GM19240 (cell line): ENCODE measurements at regions not wholly inside any gene's neighbourhood (a gene's known extent, or its start where the extent isn't known, plus 50 kb on each side); places are given as distances from the start of the nearest gene placed in this dataset.
"Not testable (repeated sequence)": the region's sequence is repeated elsewhere in the genome, so short reads cannot be mapped to it uniquely, and the experiment has no call there.

Experiments used
- DNase-seq: peaks from one replicate; pipeline ENCODE4 v3.0.0; 2011; ENCODE audit warnings: low spot score; ENCODE audit not compliant: insufficient read length

- DNase-seq, result no peak
Measured at GRCh38 chr5:159640921-159641320, 275.4 kb upstream of the ADRA1B start.

GRCh38 chr5:159641371-159642039, 274.8 kb upstream of the ADRA1B start:
- DNase-seq, result no peak

GRCh38 chr5:159642379-159642778, 273.9 kb upstream of the ADRA1B start:
- no peak for DNase-seq

GRCh38 chr5:159644053-159644452, 272.2 kb upstream of the ADRA1B start:
- DNase-seq, result no peak

- DNase-seq, result no peak
Measured at GRCh38 chr5:159645179-159645846, 271.0 kb upstream of the ADRA1B start.

- no peak for DNase-seq
Measured at GRCh38 chr5:159650803-159651202, 265.5 kb upstream of the ADRA1B start.

DNA sequence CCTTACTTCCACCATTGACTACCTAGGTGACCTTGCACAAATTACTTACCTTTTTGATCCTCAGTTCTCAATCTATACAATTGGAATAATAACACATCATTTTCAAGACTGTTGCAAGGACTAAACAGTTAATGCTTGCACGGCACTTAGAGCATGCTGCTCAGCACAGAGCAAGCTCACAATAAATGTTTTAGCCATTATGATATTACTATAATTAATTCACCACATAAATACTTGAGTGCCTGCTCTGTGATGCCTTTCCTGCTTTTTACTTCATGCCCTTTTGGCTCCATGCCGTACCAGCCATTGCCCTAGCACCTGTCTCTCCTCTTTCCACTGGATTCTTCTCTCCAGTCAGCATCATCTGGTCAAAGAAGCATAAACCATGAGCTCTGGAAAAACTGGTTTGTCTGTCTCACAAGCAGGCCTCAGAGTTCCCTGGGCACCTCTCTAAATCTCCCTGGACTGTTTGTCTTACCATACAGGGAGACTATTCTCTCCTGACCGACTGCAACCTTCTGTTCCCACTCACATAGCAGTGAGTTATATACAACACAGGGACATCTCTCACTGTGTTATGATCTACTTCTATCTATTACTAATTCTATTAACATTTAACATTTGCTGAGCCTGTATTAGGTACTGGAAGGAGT, 260.4 kb upstream of the ADRA1B start:
- DNase-seq, result no peak

GRCh38 chr5:159657298-159657697, 259.0 kb upstream of the ADRA1B start:
- no peak for DNase-seq

DNA sequence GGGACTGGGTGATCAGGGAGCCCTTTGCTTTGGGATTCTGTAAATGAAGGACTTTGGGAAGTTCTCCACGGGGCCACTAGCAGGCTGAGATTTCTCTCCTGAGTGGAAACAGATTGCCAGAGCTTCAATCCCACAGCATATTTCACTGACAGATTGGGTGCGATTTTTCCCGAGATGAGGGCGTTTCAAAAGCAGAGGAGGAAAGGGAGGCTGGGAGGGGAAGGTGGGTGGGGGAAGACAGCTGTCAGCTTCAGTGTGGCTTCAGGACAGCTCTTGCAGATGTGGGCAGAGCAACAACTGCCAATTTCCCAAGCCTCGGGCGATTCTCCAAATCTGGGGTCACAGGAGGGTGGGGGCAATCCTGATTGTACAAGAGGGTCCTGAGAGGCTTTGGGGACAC, 258.5 kb upstream of the ADRA1B start:
- no peak for DNase-seq

- DNase-seq, result no peak
Measured at GRCh38 chr5:159658266-159658925, 257.9 kb upstream of the ADRA1B start.

DNA sequence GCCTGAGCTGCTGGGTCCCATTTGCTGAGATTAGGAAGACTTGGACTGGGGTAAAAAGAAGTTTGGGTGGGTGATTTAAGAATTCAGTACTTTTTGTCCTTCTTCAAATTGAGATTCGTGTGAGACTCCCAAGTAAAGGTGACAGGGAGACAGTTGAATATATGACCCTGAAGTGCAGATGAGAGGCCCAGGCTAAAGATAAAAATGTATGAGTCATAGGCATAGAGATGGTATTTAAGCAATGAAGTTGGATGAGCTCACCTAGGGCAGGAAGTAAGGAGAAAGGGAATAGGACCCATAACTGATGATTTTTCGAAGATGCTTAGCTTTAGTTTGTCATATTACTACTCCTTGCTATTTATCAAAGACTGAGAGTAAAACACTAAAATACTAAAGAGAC, 255.9 kb upstream of the ADRA1B start:
- DNase-seq, result no peak

DNA sequence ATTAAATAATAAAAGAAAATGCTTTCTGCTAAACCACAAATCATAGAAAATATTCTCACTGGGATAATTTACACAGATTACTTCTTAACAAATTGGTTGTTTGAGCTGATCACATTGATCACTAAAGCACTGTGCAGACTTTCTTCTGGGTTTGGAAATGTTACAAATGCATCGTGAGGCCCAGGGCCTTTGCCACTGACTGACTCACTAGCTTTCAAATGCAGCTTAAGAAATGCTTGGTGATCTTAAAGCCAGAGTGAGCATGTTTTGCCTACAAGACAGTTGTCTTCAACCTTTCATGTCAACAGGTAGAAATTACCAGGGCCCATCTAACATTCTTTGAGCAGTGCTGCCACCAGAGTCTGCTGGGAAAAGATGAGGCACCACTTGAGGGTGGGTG, 252.3 kb upstream of the ADRA1B start:
- no peak for DNase-seq

DNA sequence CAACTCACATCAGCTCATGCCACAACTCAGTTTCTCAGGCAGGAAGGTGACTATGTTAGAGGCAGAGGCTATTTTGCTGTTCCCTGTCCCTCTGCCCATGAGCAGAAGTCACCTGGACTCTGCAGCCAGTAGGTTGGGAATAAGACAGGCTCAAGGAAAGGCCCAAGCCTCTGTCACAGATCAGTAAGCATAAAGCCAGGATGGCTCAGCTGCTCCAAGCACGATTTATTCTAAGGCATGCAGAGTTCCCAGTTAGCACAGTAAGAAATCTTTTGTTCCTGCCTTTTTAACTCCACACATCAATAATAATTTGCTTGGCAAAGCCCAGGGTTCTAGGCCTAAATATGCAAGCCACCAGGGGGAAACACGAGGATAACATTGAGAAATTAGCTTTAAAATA, 249.0 kb upstream of the ADRA1B start:
- no peak for DNase-seq

DNA sequence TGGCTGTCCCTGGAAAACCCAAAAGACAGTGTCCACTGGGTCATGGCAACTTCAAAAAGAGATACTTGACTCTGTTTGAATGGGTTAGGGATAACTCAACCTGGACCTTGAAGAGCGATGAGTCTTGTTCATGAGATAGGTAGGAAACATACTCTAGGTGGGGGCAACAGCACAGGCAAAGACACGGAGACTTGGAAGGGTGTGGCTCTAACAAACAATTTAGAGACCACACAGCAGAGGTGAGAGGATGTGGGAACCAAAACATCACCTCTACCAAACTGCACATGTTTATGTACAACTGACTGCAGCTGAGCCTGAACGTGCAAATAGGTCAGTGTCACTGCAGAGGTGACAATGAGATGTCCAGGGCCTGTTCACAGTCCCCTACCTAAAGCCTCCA, 247.7 kb upstream of the ADRA1B start:
- DNase-seq, result no peak

DNA sequence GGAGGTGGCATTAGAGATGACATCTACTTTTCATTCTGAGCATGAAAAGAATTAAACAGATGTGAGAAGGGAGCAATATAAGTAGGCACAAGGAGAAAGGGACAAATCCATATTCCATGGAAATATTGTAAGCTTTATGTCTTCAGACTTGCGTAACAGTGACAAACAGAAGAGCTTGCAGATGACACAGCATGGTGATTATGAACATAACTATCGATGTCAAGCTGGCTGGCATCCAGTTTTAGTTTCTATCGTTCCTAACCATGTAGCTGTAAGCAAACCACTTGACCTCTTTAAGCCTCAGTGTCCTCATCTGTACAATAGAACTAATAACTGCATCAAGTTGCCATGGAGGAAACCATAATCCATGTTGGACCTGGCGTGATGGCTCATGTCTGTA, 246.7 kb upstream of the ADRA1B start:
- DNase-seq, result no peak

GRCh38 chr5:159671886-159672285, 244.4 kb upstream of the ADRA1B start:
- DNase-seq, result no peak

DNA sequence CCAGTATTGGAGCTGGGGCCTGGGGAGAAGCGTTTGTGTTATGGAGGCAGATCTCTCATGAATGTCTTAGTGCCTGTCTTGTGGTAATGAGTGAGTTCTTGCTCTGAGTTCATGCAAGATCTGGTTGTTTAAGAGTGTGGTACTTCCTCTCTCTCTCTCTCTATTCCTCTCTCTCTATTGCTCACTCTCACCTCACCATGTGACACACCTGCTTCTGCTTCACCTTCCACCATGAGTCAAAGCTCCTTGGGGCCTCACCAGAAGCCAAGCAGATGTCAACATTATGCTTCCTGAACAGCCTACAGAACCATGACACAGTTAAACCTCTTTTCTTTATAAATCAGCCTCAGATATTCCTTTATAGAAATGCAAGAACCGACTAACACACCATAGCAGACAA, 242.7 kb upstream of the ADRA1B start:
- no peak for DNase-seq

DNA sequence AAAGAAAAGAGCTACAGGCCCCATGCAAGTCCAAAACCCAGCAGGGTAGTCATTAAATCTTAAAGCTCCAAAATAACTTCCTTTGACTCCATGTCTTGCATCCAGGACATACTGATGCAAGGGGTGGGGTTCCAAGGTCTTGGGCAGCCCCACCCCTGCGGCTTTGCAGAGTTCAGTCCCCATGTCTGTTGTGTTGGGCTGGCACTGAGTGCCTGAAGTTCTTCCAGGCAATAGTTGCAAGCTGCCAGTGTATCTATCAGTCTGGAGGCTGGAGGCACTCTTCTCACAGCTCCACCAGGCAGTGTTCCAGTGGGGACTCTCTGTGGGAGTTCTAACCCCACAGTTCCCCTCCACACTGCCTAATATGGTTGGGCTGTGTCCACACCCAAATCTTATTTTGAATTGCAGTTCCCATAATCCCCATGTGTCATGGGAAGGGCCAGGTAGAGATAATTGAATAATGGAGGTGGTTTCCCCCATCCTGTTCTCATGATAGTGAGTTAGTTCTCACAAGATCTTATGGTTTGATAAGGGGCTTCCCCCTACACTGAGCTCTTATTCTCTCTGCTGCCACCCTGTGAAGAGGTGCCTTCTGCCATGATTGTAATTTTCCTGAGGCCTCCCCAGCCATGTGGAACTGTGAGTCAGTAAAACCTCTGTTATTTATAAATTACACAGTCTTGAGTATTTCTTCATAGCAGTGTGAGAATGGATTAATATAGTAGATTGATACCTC, 237.5 kb upstream of the ADRA1B start:
- no peak for DNase-seq

DNA sequence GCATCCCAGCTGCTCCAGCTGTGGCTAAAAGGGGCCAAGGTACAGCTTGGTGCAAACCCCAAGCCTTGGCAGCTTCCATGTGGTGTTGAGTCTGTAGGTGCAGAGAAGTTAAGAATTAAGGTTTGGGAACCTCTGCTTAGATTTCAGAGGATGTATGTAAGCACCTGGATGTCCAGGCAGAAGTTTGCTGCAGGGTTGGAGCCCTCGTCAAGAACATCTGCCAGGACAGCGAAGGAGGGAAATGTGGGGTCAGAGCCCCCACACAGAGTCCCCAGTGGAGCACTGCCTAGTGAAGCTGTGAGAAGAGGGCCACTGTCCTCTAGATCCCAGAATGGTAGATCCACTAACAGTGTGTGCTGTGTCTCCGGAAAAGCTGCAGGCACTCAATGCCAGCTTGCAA, 236.2 kb upstream of the ADRA1B start:
- no peak for DNase-seq

DNA sequence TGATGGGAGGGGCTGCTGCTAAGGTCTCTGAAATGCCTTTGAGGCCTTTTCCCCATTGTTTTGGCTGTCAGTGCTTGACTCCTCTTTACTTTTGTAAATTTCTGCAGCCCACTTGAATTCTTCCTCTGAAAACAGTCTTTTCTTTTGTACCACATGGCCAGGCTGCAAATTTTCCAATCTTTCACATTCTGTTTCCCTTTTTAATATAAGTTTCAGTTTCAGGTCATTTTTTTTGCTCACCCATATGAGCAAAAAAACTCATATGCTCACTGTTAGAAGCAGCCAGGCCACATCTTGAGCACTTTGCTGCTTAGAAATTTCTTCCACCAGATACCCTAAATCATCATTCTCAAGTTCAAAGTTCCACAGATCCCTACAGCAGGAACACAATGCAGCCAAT, 234.6 kb upstream of the ADRA1B start:
- DNase-seq, result no peak

- DNase-seq, result no peak
Measured at GRCh38 chr5:159682623-159683022, 233.7 kb upstream of the ADRA1B start.

DNA sequence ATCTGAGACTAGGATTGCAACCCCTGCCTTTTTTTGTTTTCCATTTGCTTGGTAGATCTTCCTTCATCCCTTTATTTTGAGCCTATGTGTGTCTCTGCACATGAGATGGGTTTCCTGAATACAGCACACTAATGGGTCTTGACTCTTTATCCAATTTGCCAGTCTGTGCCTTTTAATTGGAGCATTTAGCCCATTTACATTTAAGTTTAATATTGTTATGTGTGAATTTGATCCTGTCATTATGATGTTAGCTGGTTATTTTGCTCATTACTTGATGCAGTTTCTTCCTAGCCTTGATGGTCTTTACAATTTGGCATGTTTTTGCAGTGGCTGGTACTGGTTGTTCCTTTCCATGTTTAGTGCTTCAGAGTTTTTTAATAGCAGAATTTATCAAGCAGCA, 228.4 kb upstream of the ADRA1B start:
- DNase-seq, result not testable (repeated sequence)
